Transverse colon (tissue), 4 donors: ENCODE measurements at regions not wholly inside any gene's neighbourhood (a gene's known extent, or its start where the extent isn't known, plus 50 kb on each side); places are given as distances from the start of the nearest gene placed in this dataset.

ENCODE experiments used
- POLR2A ChIP-seq: fragments of 450-650 bp; IDR thresholded peaks from one replicate; pipeline ENCODE4 v1.6.1; 2016; ENCODE audit warnings: antibody characterized with exemption, mild to moderate bottlenecking, moderate library complexity
- POLR2AphosphoS5 ChIP-seq, 3 donors: sonication (generic); formaldehyde crosslinking; IDR thresholded peaks; one replicate each; pipeline ENCODE4 v1.6.1; 2016; ENCODE audit warnings: antibody characterized with exemption in 3 of 3
- TF ChIP-seq, protein P1 (sequence below), 5 experiments: fragments of 200-600 bp in 3 of 5; fragments of 450-650 bp in 2 of 5; sonication (generic) in 3 of 5; IDR thresholded peaks; 1 replicate in 2 of 5; 2 replicates in 3 of 5; pipeline ENCODE4 v1.5.1; 2016 to 2017; ENCODE audit warnings: antibody characterized with exemption in 5 of 5, inconsistent platforms in 3 of 5, mild to moderate bottlenecking in 2 of 5, moderate library complexity in 1 of 5

DNA sequence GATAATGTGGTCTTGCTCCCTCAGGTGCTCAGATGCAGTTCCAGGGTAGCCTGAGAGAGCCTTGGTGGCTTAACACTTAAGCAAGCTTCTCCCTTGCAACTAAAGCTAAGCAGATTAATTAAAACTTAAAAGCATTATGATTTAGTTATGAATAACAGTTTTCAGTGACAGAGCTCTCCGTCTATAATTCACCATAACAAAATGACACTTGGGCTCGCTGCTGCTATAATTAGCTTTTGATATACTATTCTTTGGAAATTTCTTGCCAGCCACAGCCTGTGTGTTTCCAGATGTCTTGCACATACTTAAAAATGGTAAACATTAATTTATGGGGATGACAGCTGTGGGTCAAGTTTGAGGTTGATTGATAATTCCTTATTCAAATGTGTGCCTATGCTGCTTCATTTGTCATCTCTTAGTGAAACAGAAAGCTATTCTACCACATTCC lies 380.5 kb downstream of the TFAP2B start:
- TF ChIP-seq, protein P1, sequence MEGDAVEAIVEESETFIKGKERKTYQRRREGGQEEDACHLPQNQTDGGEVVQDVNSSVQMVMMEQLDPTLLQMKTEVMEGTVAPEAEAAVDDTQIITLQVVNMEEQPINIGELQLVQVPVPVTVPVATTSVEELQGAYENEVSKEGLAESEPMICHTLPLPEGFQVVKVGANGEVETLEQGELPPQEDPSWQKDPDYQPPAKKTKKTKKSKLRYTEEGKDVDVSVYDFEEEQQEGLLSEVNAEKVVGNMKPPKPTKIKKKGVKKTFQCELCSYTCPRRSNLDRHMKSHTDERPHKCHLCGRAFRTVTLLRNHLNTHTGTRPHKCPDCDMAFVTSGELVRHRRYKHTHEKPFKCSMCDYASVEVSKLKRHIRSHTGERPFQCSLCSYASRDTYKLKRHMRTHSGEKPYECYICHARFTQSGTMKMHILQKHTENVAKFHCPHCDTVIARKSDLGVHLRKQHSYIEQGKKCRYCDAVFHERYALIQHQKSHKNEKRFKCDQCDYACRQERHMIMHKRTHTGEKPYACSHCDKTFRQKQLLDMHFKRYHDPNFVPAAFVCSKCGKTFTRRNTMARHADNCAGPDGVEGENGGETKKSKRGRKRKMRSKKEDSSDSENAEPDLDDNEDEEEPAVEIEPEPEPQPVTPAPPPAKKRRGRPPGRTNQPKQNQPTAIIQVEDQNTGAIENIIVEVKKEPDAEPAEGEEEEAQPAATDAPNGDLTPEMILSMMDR (IDR thresholded peaks at IDR 0.05): no peak
- TF ChIP-seq POLR2A: no peak
- no peak for TF ChIP-seq POLR2AphosphoS5 (IDR thresholded peaks at IDR 0.05)
